GM12878 (cell line): ENCODE measurements at regions not wholly inside any gene's neighbourhood (a gene's known extent, or its start where the extent isn't known, plus 50 kb on each side); places are given as distances from the start of the nearest gene placed in this dataset.

Experiments
- ATAC-seq: fragments of 200-7000 bp; cut with Tn5 transposase; 3 replicates; pipeline ENCODE4 v1.9.1; 2020; ENCODE audit warnings: mild to moderate bottlenecking, moderate library complexity
- BruUV-seq: library from RNA; stranded (reverse); fragments of 400-500 nt; replicated peaks from 2 replicates; lab custom pipeline; 2021; lab: Mats Ljungman, UMichigan
- CTCF ChIA-PET: fragments of 300-600 bp; sonication (Branson Sonifier 250); formaldehyde crosslinking; extraction: SDS; loops from one replicate; lab custom pipeline; 2021; ENCODE audit warnings: inconsistent platforms; lab: Yijun Ruan, JAX
- POLR2A ChIA-PET: fragments of 350-600 bp; formaldehyde crosslinking; extraction: SDS; loops from one replicate; lab custom pipeline; 2021; ENCODE audit warnings: inconsistent platforms; lab: Charles Lee
- RAD21 ChIA-PET: fragments of 300-600 bp; sonication (Branson Sonifier 250); formaldehyde crosslinking; loops from one replicate; lab custom pipeline; 2023; ENCODE audit warnings: antibody characterized with exemption; ENCODE audit not compliant: unreplicated experiment; lab: Charles Lee
- SMC1A ChIA-PET: fragments of 300-600 bp; sonication (Branson Sonifier 250); formaldehyde crosslinking; loops from one replicate; lab custom pipeline; 2023; ENCODE audit not compliant: unreplicated experiment, uncharacterized antibody; lab: Charles Lee
- DNase-seq: peaks from one replicate; pipeline ENCODE4 v3.0.0-alpha.2; 2011; ENCODE audit warnings: low read depth, low spot score
- FAIRE-seq: peaks from 3 replicates; lab custom pipeline; 2011; peaks lifted over from hg19 to GRCh38; lab: Jason Lieb, UNC
- H2AFZ ChIP-seq: 2 replicates; pipeline ENCODE4 v1.6.0; 2011; ENCODE audit warnings: low read depth, low read length, control low read depth; ENCODE audit not compliant: control insufficient read depth
- H3K27ac ChIP-seq: 2 replicates; pipeline ENCODE4 v1.5.1; 2011; ENCODE audit warnings: control low read depth; ENCODE audit not compliant: control insufficient read depth, insufficient read depth
- H3K27me3 ChIP-seq, 2 experiments: replicated peaks in 1 of 2; 2 replicates each; pipeline versions ENCODE4 v1.6.0 to v1.6.1; 2011; ENCODE audit warnings: low read length in 1 of 2; ENCODE audit not compliant: control insufficient read depth in 2 of 2, insufficient read depth in 2 of 2
- H3K36me3 ChIP-seq, 2 experiments: 2 replicates each; pipeline ENCODE4 v1.5.1; 2011; ENCODE audit warnings: low read length in 1 of 2; ENCODE audit not compliant: control insufficient read depth in 2 of 2, insufficient read depth in 2 of 2
- H3K4me1 ChIP-seq: 2 replicates; pipeline ENCODE4 v1.6.1; 2011; ENCODE audit warnings: mild to moderate bottlenecking, low read length, moderate library complexity, mixed read lengths; ENCODE audit not compliant: control insufficient read depth, insufficient read depth
- H3K4me2 ChIP-seq: 2 replicates; pipeline ENCODE4 v1.6.0; 2011; ENCODE audit warnings: control low read depth; ENCODE audit not compliant: control insufficient read depth, insufficient read depth
- H3K4me3 ChIP-seq: fragments of 200-600 bp; sonication (generic); 2 replicates; pipeline ENCODE4 v1.5.1; 2016
- H3K79me2 ChIP-seq: 2 replicates; pipeline ENCODE4 v1.6.0; 2011; ENCODE audit warnings: low read length; ENCODE audit not compliant: control insufficient read depth, insufficient read depth
- H3K9ac ChIP-seq: 2 replicates; pipeline ENCODE4 v1.8.0; 2011; ENCODE audit warnings: low read length, control low read depth, mixed read lengths; ENCODE audit not compliant: control insufficient read depth, insufficient read depth
- H3K9me3 ChIP-seq: replicated peaks from 3 replicates; pipeline ENCODE4 v1.5.1; 2011; ENCODE audit warnings: mild to moderate bottlenecking, low read length; ENCODE audit not compliant: control insufficient read depth, insufficient read depth
- H4K20me1 ChIP-seq: 2 replicates; pipeline ENCODE4 v1.6.0; 2011; ENCODE audit not compliant: control insufficient read depth, insufficient read depth
- BMI1 ChIP-seq: fragments of 450-650 bp; IDR thresholded peaks from 2 replicates; pipeline ENCODE4 v1.6.1; 2016; ENCODE audit warnings: mild to moderate bottlenecking, moderate library complexity, borderline replicate concordance
- EED ChIP-seq: sonication (generic); IDR thresholded peaks from 2 replicates; pipeline ENCODE4 v1.6.1; 2016; ENCODE audit warnings: antibody characterized with exemption, low read depth
- FOS ChIP-seq: IDR thresholded peaks from 3 replicates; pipeline ENCODE4 v1.6.1; 2011; ENCODE audit warnings: borderline replicate concordance; ENCODE audit not compliant: insufficient read length; ENCODE audit errors: extremely low read depth
- KDM1A ChIP-seq: fragments of 200-600 bp; sonication (generic); IDR thresholded peaks from 2 replicates; pipeline ENCODE4 v1.6.1; 2016; ENCODE audit warnings: borderline replicate concordance
- KLF5 ChIP-seq: fragments of 450-650 bp; IDR thresholded peaks from 2 replicates; pipeline ENCODE4 v1.6.1; 2014; ENCODE audit warnings: mild to moderate bottlenecking; ENCODE audit not compliant: partially characterized antibody
- NR2C2 ChIP-seq: IDR thresholded peaks from 2 replicates; pipeline ENCODE4 v1.6.1; 2011; ENCODE audit warnings: borderline replicate concordance, low read depth; ENCODE audit not compliant: control insufficient read depth, insufficient read length
- RAD21 ChIP-seq: IDR thresholded peaks from 2 replicates; pipeline ENCODE4 v1.6.1; 2011; ENCODE audit warnings: mild to moderate bottlenecking, low read depth, low read length, moderate library complexity; ENCODE audit not compliant: insufficient read depth
- RB1 ChIP-seq: fragments of 450-650 bp; formaldehyde crosslinking; IDR thresholded peaks from 2 replicates; pipeline ENCODE4 v1.6.1; 2017; ENCODE audit warnings: mild to moderate bottlenecking, borderline replicate concordance
- SMC3 ChIP-seq: IDR thresholded peaks from 2 replicates; pipeline ENCODE4 v1.6.1; 2011; ENCODE audit warnings: low read length, improper control_type of control experiment, borderline replicate concordance
- ZNF622 ChIP-seq: fragments of 450-650 bp; IDR thresholded peaks from 2 replicates; pipeline ENCODE4 v1.6.1; 2017; ENCODE audit warnings: mild to moderate bottlenecking, inconsistent platforms
- WGBS: methylation state at CpG from one replicate; pipeline ENCODE4 v1.1.6; 2016; ENCODE audit warnings: low lambda C conversion rate; ENCODE audit not compliant: insufficient replicate concordance, insufficient coverage; ENCODE audit errors: missing lambda C conversion rate; 5-methylcytosine and 5-hydroxymethylcytosine counted together
- in situ Hi-C: fragments of 300-500 bp; cut with MboI; formaldehyde crosslinking; loops from 9 replicates; pipeline ENCODE4 v1.14.3; 2018; ENCODE audit warnings: mixed read lengths
- intact Hi-C: fragments of 100-400 bp; cut with micrococcal nuclease; formaldehyde crosslinking; loops from one replicate; pipeline ENCODE4 v1.14.2; 2022; ENCODE audit not compliant: unreplicated experiment
- TF ChIP-seq, protein P1 (sequence below): IDR thresholded peaks from 2 replicates; pipeline ENCODE4 v1.6.1; 2012; ENCODE audit warnings: low read depth, low read length, improper control_type of control experiment
- TF ChIP-seq, protein P2 (sequence below), 3 experiments: IDR thresholded peaks in 2 of 3; conservative IDR thresholded peaks in 1 of 3; 2 replicates each; pipeline ENCODE4 v1.5.1; 2011; ENCODE audit warnings: low read depth in 3 of 3, low read length in 3 of 3, mild to moderate bottlenecking in 3 of 3, control low read depth in 2 of 3, moderate library complexity in 2 of 3, inconsistent platforms in 1 of 3, mixed read lengths in 1 of 3; ENCODE audit not compliant: control insufficient read depth in 2 of 3, insufficient read depth in 1 of 3; ENCODE audit errors: extremely low read depth in 1 of 3
- TF ChIP-seq, protein P3 (sequence below): IDR thresholded peaks from 2 replicates; pipeline ENCODE4 v1.6.1; 2012; ENCODE audit warnings: low read depth, low read length, improper control_type of control experiment
- TF ChIP-seq, protein P4 (sequence below): fragments of 450-650 bp; formaldehyde crosslinking; IDR thresholded peaks from 2 replicates; pipeline ENCODE4 v1.4.0; 2020; ENCODE audit warnings: mild to moderate bottlenecking, moderate library complexity

GRCh38 chr5:174981416-174981815, 257.0 kb downstream of the MSX2 start (continued):
- TF ChIP-seq, protein P1, sequence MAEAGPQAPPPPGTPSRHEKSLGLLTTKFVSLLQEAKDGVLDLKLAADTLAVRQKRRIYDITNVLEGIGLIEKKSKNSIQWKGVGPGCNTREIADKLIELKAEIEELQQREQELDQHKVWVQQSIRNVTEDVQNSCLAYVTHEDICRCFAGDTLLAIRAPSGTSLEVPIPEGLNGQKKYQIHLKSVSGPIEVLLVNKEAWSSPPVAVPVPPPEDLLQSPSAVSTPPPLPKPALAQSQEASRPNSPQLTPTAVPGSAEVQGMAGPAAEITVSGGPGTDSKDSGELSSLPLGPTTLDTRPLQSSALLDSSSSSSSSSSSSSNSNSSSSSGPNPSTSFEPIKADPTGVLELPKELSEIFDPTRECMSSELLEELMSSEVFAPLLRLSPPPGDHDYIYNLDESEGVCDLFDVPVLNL, result no peak
- no peak for TF ChIP-seq FOS
- no peak for TF ChIP-seq KLF5
- TF ChIP-seq, protein P2, sequence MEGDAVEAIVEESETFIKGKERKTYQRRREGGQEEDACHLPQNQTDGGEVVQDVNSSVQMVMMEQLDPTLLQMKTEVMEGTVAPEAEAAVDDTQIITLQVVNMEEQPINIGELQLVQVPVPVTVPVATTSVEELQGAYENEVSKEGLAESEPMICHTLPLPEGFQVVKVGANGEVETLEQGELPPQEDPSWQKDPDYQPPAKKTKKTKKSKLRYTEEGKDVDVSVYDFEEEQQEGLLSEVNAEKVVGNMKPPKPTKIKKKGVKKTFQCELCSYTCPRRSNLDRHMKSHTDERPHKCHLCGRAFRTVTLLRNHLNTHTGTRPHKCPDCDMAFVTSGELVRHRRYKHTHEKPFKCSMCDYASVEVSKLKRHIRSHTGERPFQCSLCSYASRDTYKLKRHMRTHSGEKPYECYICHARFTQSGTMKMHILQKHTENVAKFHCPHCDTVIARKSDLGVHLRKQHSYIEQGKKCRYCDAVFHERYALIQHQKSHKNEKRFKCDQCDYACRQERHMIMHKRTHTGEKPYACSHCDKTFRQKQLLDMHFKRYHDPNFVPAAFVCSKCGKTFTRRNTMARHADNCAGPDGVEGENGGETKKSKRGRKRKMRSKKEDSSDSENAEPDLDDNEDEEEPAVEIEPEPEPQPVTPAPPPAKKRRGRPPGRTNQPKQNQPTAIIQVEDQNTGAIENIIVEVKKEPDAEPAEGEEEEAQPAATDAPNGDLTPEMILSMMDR (IDR thresholded peaks at IDR 0.05 in 2 of 3, conservative IDR thresholded peaks at IDR 0.05 in 1 of 3; ENCODE audit: control insufficient read depth in 2 of 3, extremely low read depth in 1 of 3, insufficient read depth in 1 of 3, low read depth in 3 of 3, low read length in 3 of 3), result no peak
- TF ChIP-seq BMI1, result no peak
- no peak for TF ChIP-seq ZNF622
- TF ChIP-seq RB1, result no peak
- TF ChIP-seq, protein P3, sequence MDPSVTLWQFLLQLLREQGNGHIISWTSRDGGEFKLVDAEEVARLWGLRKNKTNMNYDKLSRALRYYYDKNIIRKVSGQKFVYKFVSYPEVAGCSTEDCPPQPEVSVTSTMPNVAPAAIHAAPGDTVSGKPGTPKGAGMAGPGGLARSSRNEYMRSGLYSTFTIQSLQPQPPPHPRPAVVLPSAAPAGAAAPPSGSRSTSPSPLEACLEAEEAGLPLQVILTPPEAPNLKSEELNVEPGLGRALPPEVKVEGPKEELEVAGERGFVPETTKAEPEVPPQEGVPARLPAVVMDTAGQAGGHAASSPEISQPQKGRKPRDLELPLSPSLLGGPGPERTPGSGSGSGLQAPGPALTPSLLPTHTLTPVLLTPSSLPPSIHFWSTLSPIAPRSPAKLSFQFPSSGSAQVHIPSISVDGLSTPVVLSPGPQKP, result no peak
- TF ChIP-seq, all 136 proteins: peak for 0

GRCh38 chr5:174980952-174981351, 256.6 kb downstream of the MSX2 start:
- in situ Hi-C loops, result no loop called here
- H4K20me1 ChIP-seq, result no peaks in the 10 kb centered on the region
- 4% methylated on average over 2 of the region's 2 CpGs for WGBS
- DNase-seq, result no peak
- intact Hi-C loops, result no loop called here
- H3K79me2 ChIP-seq, result no peaks in the 10 kb centered on the region
- no peaks in the 10 kb centered on the region for H3K36me3 ChIP-seq
- H2AFZ ChIP-seq, result no peak overlapping the region
- RAD21 ChIA-PET, result no interaction called here
- no peaks in the 10 kb centered on the region for H3K4me1 ChIP-seq
- SMC1A ChIA-PET, result no interaction called here
- H3K4me3 ChIP-seq, result no peak overlapping the region
- H3K4me2 ChIP-seq, result no peak overlapping the region
- POLR2A ChIA-PET, result no interaction called here
- no peak overlapping the region for H3K9ac ChIP-seq
- BruUV-seq, result no TSS peak
- ATAC-seq, result no peak
- H3K27me3 ChIP-seq, result peaks cover 0 to 3% of the 10 kb centered on the region in 2 experiments; a peak in 1 of 4 replicates
- no peak for FAIRE-seq
- CTCF ChIA-PET, result interaction anchor here (0.7 kb wide), 1 partner anchor 30 kb away, joined by 3 read pairs; no protein-coding TSS in a partner anchor
- no peaks in the 10 kb centered on the region for H3K9me3 ChIP-seq
- no peak overlapping the region for H3K27ac ChIP-seq
- TF ChIP-seq RAD21, result no peak
- TF ChIP-seq, protein P4, sequence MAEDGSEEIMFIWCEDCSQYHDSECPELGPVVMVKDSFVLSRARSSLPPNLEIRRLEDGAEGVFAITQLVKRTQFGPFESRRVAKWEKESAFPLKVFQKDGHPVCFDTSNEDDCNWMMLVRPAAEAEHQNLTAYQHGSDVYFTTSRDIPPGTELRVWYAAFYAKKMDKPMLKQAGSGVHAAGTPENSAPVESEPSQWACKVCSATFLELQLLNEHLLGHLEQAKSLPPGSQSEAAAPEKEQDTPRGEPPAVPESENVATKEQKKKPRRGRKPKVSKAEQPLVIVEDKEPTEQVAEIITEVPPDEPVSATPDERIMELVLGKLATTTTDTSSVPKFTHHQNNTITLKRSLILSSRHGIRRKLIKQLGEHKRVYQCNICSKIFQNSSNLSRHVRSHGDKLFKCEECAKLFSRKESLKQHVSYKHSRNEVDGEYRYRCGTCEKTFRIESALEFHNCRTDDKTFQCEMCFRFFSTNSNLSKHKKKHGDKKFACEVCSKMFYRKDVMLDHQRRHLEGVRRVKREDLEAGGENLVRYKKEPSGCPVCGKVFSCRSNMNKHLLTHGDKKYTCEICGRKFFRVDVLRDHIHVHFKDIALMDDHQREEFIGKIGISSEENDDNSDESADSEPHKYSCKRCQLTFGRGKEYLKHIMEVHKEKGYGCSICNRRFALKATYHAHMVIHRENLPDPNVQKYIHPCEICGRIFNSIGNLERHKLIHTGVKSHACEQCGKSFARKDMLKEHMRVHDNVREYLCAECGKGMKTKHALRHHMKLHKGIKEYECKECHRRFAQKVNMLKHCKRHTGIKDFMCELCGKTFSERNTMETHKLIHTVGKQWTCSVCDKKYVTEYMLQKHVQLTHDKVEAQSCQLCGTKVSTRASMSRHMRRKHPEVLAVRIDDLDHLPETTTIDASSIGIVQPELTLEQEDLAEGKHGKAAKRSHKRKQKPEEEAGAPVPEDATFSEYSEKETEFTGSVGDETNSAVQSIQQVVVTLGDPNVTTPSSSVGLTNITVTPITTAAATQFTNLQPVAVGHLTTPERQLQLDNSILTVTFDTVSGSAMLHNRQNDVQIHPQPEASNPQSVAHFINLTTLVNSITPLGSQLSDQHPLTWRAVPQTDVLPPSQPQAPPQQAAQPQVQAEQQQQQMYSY (CRISPR knock-in tag), result no peak
- no peak for TF ChIP-seq NR2C2
- TF ChIP-seq KDM1A, result no peak
- TF ChIP-seq EED, result no peak
- TF ChIP-seq SMC3, result no peak
